Endodermal cell (in vitro differentiated cells): ENCODE measurements at regions not wholly inside any gene's neighbourhood (a gene's known extent, or its start where the extent isn't known, plus 50 kb on each side); places are given as distances from the start of the nearest gene placed in this dataset.

Experiments used
- DNase-seq: peaks from one replicate; pipeline ENCODE4 v3.0.0-alpha.2; 2017
- H3K27ac ChIP-seq: 2 replicates; pipeline ENCODE4 v1.5.1; 2013; ENCODE audit warnings: mild to moderate bottlenecking, low read depth, low read length, moderate library complexity
- H3K27me3 ChIP-seq: 2 replicates; pipeline ENCODE4 v1.6.1; 2013; ENCODE audit warnings: mild to moderate bottlenecking, low read length, moderate library complexity; ENCODE audit not compliant: insufficient read depth, control insufficient read depth, poor library complexity, severe bottlenecking
- H3K36me3 ChIP-seq: 2 replicates; pipeline ENCODE4 v1.7.0; 2013; ENCODE audit warnings: mild to moderate bottlenecking, low read length, moderate library complexity; ENCODE audit not compliant: control insufficient read depth, insufficient read depth
- H3K4me1 ChIP-seq: one replicate; pipeline ENCODE4 v1.7.0; 2013; ENCODE audit warnings: low read length; ENCODE audit not compliant: control insufficient read depth, insufficient read depth
- H3K4me3 ChIP-seq: 2 replicates; pipeline ENCODE4 v1.5.1; 2013; ENCODE audit warnings: mild to moderate bottlenecking, low read length, moderate library complexity
- H3K9ac ChIP-seq: 2 replicates; pipeline ENCODE4 v1.6.1; 2013; ENCODE audit warnings: mild to moderate bottlenecking, low read length, moderate library complexity; ENCODE audit not compliant: poor library complexity, severe bottlenecking; ENCODE audit errors: extremely low read depth
- H3K9me3 ChIP-seq: 2 replicates; pipeline ENCODE4 v1.6.1; 2013; ENCODE audit warnings: mild to moderate bottlenecking, low read length, moderate library complexity; ENCODE audit not compliant: control insufficient read depth
- H3K27ac Mint-ChIP-seq: 2 replicates; pipeline ENCODE4 v1.8.0; 2020; ENCODE audit warnings: mixed read lengths
- H3K27me3 Mint-ChIP-seq: 2 replicates; pipeline ENCODE4 v1.8.0; 2021; ENCODE audit warnings: mild to moderate bottlenecking, mixed read lengths; ENCODE audit not compliant: insufficient read depth
- H3K36me3 Mint-ChIP-seq: 2 replicates; pipeline ENCODE4 v1.8.0; 2020; ENCODE audit warnings: low read depth, mixed read lengths
- H3K4me1 Mint-ChIP-seq: 2 replicates; pipeline ENCODE4 v1.8.0; 2020; ENCODE audit warnings: mixed read lengths
- H3K4me3 Mint-ChIP-seq: 2 replicates; pipeline ENCODE4 v1.8.0; 2020; ENCODE audit warnings: mild to moderate bottlenecking, moderate library complexity, mixed read lengths
- H3K9me3 Mint-ChIP-seq: 2 replicates; pipeline ENCODE4 v1.8.0; 2020; ENCODE audit warnings: mild to moderate bottlenecking, mixed read lengths
- WGBS, 2 experiments: methylation state at CpG; one replicate each; pipeline versions ENCODE4 v1.1.5 to v1.1.7; 2013; ENCODE audit warnings: missing lambda C conversion rate in 2 of 2, mixed read lengths in 1 of 2; ENCODE audit not compliant: insufficient coverage in 1 of 2, insufficient read length in 1 of 2; 5-methylcytosine and 5-hydroxymethylcytosine counted together
- TF ChIP-seq, protein P1 (sequence below): fragments of 200-600 bp; sonication (generic); conservative IDR thresholded peaks from 2 replicates; pipeline ENCODE4 v1.5.0; 2021; ENCODE audit warnings: antibody characterized with exemption, mild to moderate bottlenecking

DNA sequence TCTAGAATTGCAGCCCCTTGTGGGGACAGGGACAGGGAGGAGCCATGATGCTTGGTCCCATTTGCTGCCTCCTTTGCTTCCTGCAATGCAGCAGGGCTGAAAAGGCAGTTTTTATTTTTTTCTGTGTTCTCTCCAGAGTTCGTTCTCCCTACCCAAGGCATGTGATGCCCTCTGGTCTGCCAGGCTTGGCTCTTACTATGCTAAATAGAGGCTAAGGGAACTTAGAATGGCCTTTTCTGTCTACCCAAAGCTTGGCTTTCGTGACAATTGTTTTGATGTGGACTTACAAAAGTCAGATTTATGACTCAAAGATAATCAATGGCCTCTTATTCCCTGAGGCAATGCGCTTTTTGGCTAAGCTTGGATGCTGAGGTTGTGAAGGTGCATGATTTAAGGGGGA, 293.3 kb upstream of the TBL1XR1 start:
- Mint-ChIP-seq H3K4me1 (peaks cover 4% of the 10 kb centered on the region), H3K9me3 (peaks cover 3% of the 10 kb centered on the region), H3K36me3 (no peaks in the 10 kb centered on the region), H3K27me3 (no peaks in the 10 kb centered on the region), H3K27ac (no peak overlapping the region), H3K4me3 (no peak overlapping the region)
- TF ChIP-seq, protein P1, sequence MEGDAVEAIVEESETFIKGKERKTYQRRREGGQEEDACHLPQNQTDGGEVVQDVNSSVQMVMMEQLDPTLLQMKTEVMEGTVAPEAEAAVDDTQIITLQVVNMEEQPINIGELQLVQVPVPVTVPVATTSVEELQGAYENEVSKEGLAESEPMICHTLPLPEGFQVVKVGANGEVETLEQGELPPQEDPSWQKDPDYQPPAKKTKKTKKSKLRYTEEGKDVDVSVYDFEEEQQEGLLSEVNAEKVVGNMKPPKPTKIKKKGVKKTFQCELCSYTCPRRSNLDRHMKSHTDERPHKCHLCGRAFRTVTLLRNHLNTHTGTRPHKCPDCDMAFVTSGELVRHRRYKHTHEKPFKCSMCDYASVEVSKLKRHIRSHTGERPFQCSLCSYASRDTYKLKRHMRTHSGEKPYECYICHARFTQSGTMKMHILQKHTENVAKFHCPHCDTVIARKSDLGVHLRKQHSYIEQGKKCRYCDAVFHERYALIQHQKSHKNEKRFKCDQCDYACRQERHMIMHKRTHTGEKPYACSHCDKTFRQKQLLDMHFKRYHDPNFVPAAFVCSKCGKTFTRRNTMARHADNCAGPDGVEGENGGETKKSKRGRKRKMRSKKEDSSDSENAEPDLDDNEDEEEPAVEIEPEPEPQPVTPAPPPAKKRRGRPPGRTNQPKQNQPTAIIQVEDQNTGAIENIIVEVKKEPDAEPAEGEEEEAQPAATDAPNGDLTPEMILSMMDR, result no peak
- no peak for DNase-seq
- H3K27me3 ChIP-seq, result no peaks in the 10 kb centered on the region
- H3K9me3 ChIP-seq, result peaks cover 5% of the 10 kb centered on the region
- H3K4me1 ChIP-seq, result no peaks in the 10 kb centered on the region
- H3K4me3 ChIP-seq, result no peak overlapping the region
- no peak overlapping the region for H3K27ac ChIP-seq
- no peaks in the 10 kb centered on the region for H3K36me3 ChIP-seq
- 93 to 96% methylated on average over 3 of the region's 3 CpGs for WGBS, 2 experiments
- H3K9ac ChIP-seq, result no peak overlapping the region

GRCh38 chr3:177491296-177492032, 294.2 kb upstream of the TBL1XR1 start:
- no peaks in the 10 kb centered on the region for H3K36me3 Mint-ChIP-seq
- H3K9me3 Mint-ChIP-seq, result no peaks in the 10 kb centered on the region
- Histone ChIP-seq H3K4me3 (no peak overlapping the region), H3K27ac (peak overlapping the region; percentile 70), H3K9me3 (no peaks in the 10 kb centered on the region), H3K27me3 (no peaks in the 10 kb centered on the region), H3K4me1 (no peaks in the 10 kb centered on the region), H3K9ac (no peak overlapping the region), H3K36me3 (no peaks in the 10 kb centered on the region)
- no peak for DNase-seq
- WGBS, 2 experiments, result 65 to 83% methylated on average over 2 to 7 of the region's 7 CpGs
- H3K27me3 Mint-ChIP-seq, result no peaks in the 10 kb centered on the region
- H3K4me1 Mint-ChIP-seq, result peaks cover 4% of the 10 kb centered on the region
- H3K4me3 Mint-ChIP-seq, result no peak overlapping the region
- TF ChIP-seq, protein P1, result no peak
- no peak overlapping the region for H3K27ac Mint-ChIP-seq

DNA sequence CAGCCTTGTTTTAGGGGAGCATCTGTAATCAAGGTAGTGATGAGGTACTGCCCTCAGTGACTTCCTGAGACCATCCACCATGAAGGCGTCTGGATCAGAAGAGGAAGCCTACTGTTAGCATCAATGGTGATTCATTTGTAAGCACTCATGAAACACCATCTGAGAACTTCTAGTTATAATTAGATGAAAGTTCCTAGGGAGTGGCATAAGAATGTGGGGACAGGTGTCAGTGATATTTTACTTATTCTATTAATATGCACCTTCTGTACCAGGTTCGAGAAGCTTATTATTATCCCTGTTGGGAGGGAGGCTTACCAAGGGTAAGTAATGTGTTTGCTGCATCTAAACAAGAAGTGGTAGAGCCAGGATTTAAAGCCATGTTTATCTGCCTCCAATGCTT, 295.8 kb upstream of the TBL1XR1 start:
- Histone ChIP-seq H3K9ac (no peak overlapping the region), H3K9me3 (no peaks in the 10 kb centered on the region), H3K4me1 (no peaks in the 10 kb centered on the region), H3K36me3 (no peaks in the 10 kb centered on the region), H3K27me3 (no peaks in the 10 kb centered on the region), H3K27ac (no peak overlapping the region), H3K4me3 (no peak overlapping the region)
- DNase-seq, result no peak
- 91 to 92% methylated on average over 1 to 2 of the region's 2 CpGs for WGBS, 2 experiments
- Mint-ChIP-seq H3K27ac (no peak overlapping the region), H3K4me3 (no peak overlapping the region), H3K4me1 (peaks cover 4% of the 10 kb centered on the region), H3K9me3 (no peaks in the 10 kb centered on the region), H3K36me3 (no peaks in the 10 kb centered on the region), H3K27me3 (no peaks in the 10 kb centered on the region)
- TF ChIP-seq, protein P1, result no peak
